ENCODE measurements at regions not wholly inside any gene's neighbourhood (a gene's known extent, or its start where the extent isn't known, plus 50 kb on each side); places are given as distances from the start of the nearest gene placed in this dataset.

GRCh38 chr1:81681601-81682266 is 119.0 kb upstream of the ADGRL2 start:
- H3K4me3 ChIP-seq (ENCODE audit: low read depth in 1 of 2, low read length in 1 of 2) = no peak overlapping the region
- no peaks in the 10 kb centered on the region for H3K4me1 ChIP-seq (ENCODE audit: control insufficient read depth in 1 of 2, insufficient read depth in 1 of 2, low read depth in 1 of 2, low read length in 1 of 2)
- TF ChIP-seq CTCF (IDR thresholded peaks at IDR 0.05) = no peak
- no peaks in the 10 kb centered on the region for H3K27me3 ChIP-seq
- no peaks in the 10 kb centered on the region for H3K9me3 ChIP-seq
- no peaks in the 10 kb centered on the region for H3K36me3 ChIP-seq
- H3K27ac ChIP-seq = no peak overlapping the region

GRCh38 chr1:81681114-81681513 is 119.6 kb upstream of the ADGRL2 start:
- TF ChIP-seq CTCF (IDR thresholded peaks at IDR 0.05) = no peak
- Histone ChIP-seq H3K36me3 (no peaks in the 10 kb centered on the region), H3K4me3 (ENCODE audit: low read depth in 1 of 2, low read length in 1 of 2) (no peak overlapping the region), H3K27me3 (no peaks in the 10 kb centered on the region), H3K4me1 (ENCODE audit: control insufficient read depth in 1 of 2, insufficient read depth in 1 of 2, low read depth in 1 of 2, low read length in 1 of 2) (no peaks in the 10 kb centered on the region), H3K9me3 (no peaks in the 10 kb centered on the region), H3K27ac (no peak overlapping the region)

GRCh38 chr1:81679942-81680341 is 120.8 kb upstream of the ADGRL2 start:
- Histone ChIP-seq H3K27me3 (no peaks in the 10 kb centered on the region), H3K9me3 (no peaks in the 10 kb centered on the region), H3K4me3 (ENCODE audit: low read depth in 1 of 2, low read length in 1 of 2) (no peak overlapping the region), H3K36me3 (no peaks in the 10 kb centered on the region), H3K4me1 (ENCODE audit: control insufficient read depth in 1 of 2, insufficient read depth in 1 of 2, low read depth in 1 of 2, low read length in 1 of 2) (no peaks in the 10 kb centered on the region), H3K27ac (no peak overlapping the region)
- no peak for TF ChIP-seq CTCF (IDR thresholded peaks at IDR 0.05)

- H3K27me3 ChIP-seq = no peaks in the 10 kb centered on the region
- no peaks in the 10 kb centered on the region for H3K36me3 ChIP-seq
- TF ChIP-seq CTCF (IDR thresholded peaks at IDR 0.05) = no peak
- no peak overlapping the region for H3K4me3 ChIP-seq (ENCODE audit: low read depth in 1 of 2, low read length in 1 of 2)
- H3K4me1 ChIP-seq (ENCODE audit: control insufficient read depth in 1 of 2, insufficient read depth in 1 of 2, low read depth in 1 of 2, low read length in 1 of 2) = no peaks in the 10 kb centered on the region
- H3K9me3 ChIP-seq = no peaks in the 10 kb centered on the region
- H3K27ac ChIP-seq = no peak overlapping the region
These were observed 122.0 kb upstream of the ADGRL2 start for GRCh38 chr1:81678779-81679178.

GRCh38 chr1:81672766-81673165 is 128.0 kb upstream of the ADGRL2 start:
- no peak for TF ChIP-seq CTCF (IDR thresholded peaks at IDR 0.05)
- H3K27me3 ChIP-seq = no peaks in the 10 kb centered on the region
- no peaks in the 10 kb centered on the region for H3K9me3 ChIP-seq
- H3K36me3 ChIP-seq = no peaks in the 10 kb centered on the region
- H3K4me3 ChIP-seq (ENCODE audit: low read depth in 1 of 2, low read length in 1 of 2) = no peak overlapping the region
- H3K4me1 ChIP-seq (ENCODE audit: control insufficient read depth in 1 of 2, insufficient read depth in 1 of 2, low read depth in 1 of 2, low read length in 1 of 2) = no peaks in the 10 kb centered on the region
- no peak overlapping the region for H3K27ac ChIP-seq

Data from neutrophil (primary cell).